PFSK-1 (cell line): ENCODE measurements at regions not wholly inside any gene's neighbourhood (a gene's known extent, or its start where the extent isn't known, plus 50 kb on each side); places are given as distances from the start of the nearest gene placed in this dataset.

Experiments used
- FOXP2 ChIP-seq: optimal IDR thresholded peaks from 2 replicates; pipeline ENCODE3; 2011; ENCODE audit warnings: borderline replicate concordance, control low read depth, inconsistent platforms; ENCODE audit not compliant: insufficient read depth; ENCODE audit errors: extremely low read length, extremely low read depth
- POLR2AphosphoS5 ChIP-seq: IDR thresholded peaks from 2 replicates; pipeline ENCODE4 v1.6.1; 2012; ENCODE audit warnings: low read depth, mild to moderate bottlenecking, control low read depth, low read length, moderate library complexity
- SIN3A ChIP-seq: IDR thresholded peaks from 2 replicates; pipeline ENCODE4 v1.6.1; 2012; ENCODE audit warnings: mild to moderate bottlenecking, low read length, moderate library complexity, borderline replicate concordance; ENCODE audit not compliant: insufficient read depth
- TAF1 ChIP-seq: IDR thresholded peaks from 2 replicates; pipeline ENCODE4 v1.6.1; 2012; ENCODE audit warnings: low read length, control low read depth, borderline replicate concordance; ENCODE audit not compliant: insufficient read depth
- TF ChIP-seq, protein P1 (sequence below), 2 experiments: IDR thresholded peaks; 2 replicates each; pipeline versions ENCODE4 v1.6.1 to v1.8.0; 2011 to 2012; ENCODE audit warnings: low read depth in 2 of 2, low read length in 2 of 2, control low read depth in 1 of 2, inconsistent platforms in 1 of 2, mild to moderate bottlenecking in 1 of 2, moderate library complexity in 1 of 2; ENCODE audit not compliant: insufficient read depth in 1 of 2

DNA sequence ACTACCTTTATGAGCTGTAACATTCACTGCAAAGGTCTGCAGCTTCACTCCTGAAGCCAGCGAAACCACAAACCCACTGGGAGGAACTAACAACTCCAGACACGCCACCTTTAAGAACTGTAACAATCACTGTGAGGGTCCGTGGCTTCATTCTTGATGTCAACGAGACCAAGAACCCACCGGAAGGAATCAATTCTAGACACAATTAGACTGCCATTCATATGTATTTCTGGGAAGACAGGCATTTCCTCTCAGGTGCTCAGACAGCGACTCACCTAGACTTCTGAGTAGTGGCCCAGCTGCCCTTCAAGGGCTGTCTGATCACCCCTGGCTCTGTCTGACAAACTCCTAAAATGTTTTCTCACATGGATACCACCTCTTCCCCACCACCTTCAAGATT lies 506.8 kb downstream of the PDCD6IP start:
- TF ChIP-seq POLR2AphosphoS5 (no peak), SIN3A (no peak), FOXP2 (no peak), TAF1 (no peak)
- TF ChIP-seq, protein P1, sequence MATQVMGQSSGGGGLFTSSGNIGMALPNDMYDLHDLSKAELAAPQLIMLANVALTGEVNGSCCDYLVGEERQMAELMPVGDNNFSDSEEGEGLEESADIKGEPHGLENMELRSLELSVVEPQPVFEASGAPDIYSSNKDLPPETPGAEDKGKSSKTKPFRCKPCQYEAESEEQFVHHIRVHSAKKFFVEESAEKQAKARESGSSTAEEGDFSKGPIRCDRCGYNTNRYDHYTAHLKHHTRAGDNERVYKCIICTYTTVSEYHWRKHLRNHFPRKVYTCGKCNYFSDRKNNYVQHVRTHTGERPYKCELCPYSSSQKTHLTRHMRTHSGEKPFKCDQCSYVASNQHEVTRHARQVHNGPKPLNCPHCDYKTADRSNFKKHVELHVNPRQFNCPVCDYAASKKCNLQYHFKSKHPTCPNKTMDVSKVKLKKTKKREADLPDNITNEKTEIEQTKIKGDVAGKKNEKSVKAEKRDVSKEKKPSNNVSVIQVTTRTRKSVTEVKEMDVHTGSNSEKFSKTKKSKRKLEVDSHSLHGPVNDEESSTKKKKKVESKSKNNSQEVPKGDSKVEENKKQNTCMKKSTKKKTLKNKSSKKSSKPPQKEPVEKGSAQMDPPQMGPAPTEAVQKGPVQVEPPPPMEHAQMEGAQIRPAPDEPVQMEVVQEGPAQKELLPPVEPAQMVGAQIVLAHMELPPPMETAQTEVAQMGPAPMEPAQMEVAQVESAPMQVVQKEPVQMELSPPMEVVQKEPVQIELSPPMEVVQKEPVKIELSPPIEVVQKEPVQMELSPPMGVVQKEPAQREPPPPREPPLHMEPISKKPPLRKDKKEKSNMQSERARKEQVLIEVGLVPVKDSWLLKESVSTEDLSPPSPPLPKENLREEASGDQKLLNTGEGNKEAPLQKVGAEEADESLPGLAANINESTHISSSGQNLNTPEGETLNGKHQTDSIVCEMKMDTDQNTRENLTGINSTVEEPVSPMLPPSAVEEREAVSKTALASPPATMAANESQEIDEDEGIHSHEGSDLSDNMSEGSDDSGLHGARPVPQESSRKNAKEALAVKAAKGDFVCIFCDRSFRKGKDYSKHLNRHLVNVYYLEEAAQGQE (IDR thresholded peaks at IDR 0.05; ENCODE audit: insufficient read depth in 1 of 2, low read depth in 2 of 2, low read length in 2 of 2): no peak

DNA sequence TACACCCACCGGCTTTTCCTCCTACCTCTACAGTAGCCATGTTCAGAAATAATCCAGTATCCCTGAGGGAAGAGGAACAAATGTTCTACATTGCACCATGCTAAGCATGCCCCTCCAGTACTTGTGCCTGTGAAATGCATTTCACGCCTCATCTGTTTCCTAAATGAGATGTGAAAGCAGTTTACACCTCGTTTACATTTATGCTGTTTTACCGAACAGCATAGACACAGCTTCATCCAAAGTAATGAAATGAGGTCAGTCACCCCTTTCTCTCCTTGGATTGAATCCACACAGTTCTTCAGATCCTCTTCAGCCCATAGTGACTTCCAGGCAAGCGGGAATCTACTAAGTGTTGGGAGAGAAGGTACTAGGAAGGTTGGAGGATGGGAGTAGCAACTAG lies 514.3 kb downstream of the PDCD6IP start:
- TF ChIP-seq, protein P1 (IDR thresholded peaks at IDR 0.05; ENCODE audit: insufficient read depth in 1 of 2, low read depth in 2 of 2, low read length in 2 of 2): no peak
- TF ChIP-seq TAF1: no peak
- TF ChIP-seq SIN3A: no peak
- TF ChIP-seq POLR2AphosphoS5: no peak
- no peak for TF ChIP-seq FOXP2

DNA sequence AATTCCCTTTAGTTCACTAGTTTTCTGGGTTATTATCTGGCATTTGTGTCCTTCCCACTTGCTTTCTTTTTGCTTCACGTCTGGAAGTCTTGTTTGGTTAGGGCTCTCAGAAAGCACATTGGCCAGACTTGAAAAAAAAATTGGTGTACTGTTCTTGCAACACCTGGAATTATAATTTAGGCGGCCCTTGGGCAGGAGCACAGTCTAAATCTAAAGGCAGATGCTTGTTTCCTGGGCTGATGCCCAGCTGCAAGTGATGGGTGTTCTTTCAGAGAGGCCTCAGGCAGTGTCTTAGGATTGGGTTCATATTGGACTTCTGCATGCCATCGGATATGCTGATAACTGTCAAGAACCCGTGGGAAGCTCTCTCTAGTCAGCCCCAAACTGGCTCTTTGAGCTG lies 521.5 kb downstream of the PDCD6IP start:
- TF ChIP-seq SIN3A: no peak
- TF ChIP-seq, protein P1 (IDR thresholded peaks at IDR 0.05; ENCODE audit: insufficient read depth in 1 of 2, low read depth in 2 of 2, low read length in 2 of 2): no peak
- no peak for TF ChIP-seq FOXP2
- TF ChIP-seq TAF1: no peak
- no peak for TF ChIP-seq POLR2AphosphoS5

DNA sequence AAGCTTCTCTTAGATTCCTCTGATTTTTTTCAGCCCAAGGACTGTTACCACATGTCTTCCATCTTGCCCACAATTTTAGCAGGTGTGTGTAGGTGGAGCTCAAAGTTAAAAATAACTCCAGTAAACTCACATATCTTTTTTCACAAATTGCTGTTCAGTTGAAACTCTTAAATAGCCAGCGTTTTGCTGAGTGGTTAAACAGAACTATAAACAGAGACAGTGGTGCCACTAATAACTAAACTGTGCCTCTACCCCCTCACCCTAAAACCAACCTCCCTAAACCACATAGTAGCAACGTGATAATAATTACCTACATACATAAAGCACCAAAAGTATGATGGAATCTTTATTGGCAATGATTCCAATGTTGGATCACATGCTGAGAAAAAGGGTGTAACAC lies 525.1 kb downstream of the PDCD6IP start:
- no peak for TF ChIP-seq POLR2AphosphoS5
- TF ChIP-seq FOXP2: no peak
- TF ChIP-seq, protein P1 (IDR thresholded peaks at IDR 0.05; ENCODE audit: insufficient read depth in 1 of 2, low read depth in 2 of 2, low read length in 2 of 2): no peak
- TF ChIP-seq SIN3A: no peak
- no peak for TF ChIP-seq TAF1

DNA sequence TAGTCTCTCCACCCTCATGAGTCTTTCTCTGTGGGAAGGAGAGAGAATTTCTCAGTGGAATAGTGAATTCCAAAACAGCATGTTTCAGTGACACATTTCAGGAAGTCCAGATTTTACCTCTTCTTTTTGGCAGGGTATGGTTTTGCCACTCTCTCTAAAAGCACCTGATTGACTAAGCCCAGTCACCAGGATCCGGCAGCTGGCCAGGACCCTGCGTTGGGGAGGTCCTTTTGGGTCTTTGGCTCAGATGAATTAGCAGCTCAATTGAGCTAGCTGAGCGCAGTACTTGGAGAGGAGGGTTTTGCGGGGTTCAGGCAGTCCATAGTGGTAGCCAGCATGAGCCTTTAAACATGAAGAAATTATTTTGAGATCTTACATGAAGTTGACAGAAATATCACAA lies 548.2 kb downstream of the PDCD6IP start:
- TF ChIP-seq FOXP2 (no peak), POLR2AphosphoS5 (no peak), TAF1 (no peak), SIN3A (no peak)
- TF ChIP-seq, protein P1 (IDR thresholded peaks at IDR 0.05; ENCODE audit: insufficient read depth in 1 of 2, low read depth in 2 of 2, low read length in 2 of 2): no peak
